Keratinocyte (primary cell): ENCODE measurements at regions not wholly inside any gene's neighbourhood (a gene's known extent, or its start where the extent isn't known, plus 50 kb on each side); places are given as distances from the start of the nearest gene placed in this dataset.

Experiments used
- DNase-seq: peaks from one replicate; pipeline ENCODE4 v3.0.0-alpha.2; 2011; ENCODE audit warnings: low read depth, missing footprints, low spot score
- FAIRE-seq: peaks from 2 replicates; lab custom pipeline; 2011; peaks lifted over from hg19 to GRCh38; lab: Jason Lieb, UNC
- H2AFZ ChIP-seq: 2 replicates; pipeline ENCODE4 v1.6.0; 2012; ENCODE audit warnings: low read length, control low read depth, inconsistent platforms; ENCODE audit not compliant: control insufficient read depth
- H3K27ac ChIP-seq: 2 replicates; pipeline ENCODE4 v1.5.1; 2011; ENCODE audit warnings: low read length; ENCODE audit not compliant: control insufficient read depth, insufficient read depth
- H3K27me3 ChIP-seq: 3 replicates; pipeline ENCODE4 v1.6.0; 2011; ENCODE audit warnings: low read length; ENCODE audit not compliant: control insufficient read depth, insufficient read depth; ENCODE audit errors: extremely low read depth
- H3K36me3 ChIP-seq, 2 experiments: 2 replicates in 1 of 2; 3 replicates in 1 of 2; pipeline ENCODE4 v1.5.1; 2011; ENCODE audit warnings: low read length in 2 of 2, mild to moderate bottlenecking in 1 of 2; ENCODE audit not compliant: control insufficient read depth in 2 of 2, insufficient read depth in 2 of 2; ENCODE audit errors: extremely low read depth in 1 of 2
- H3K4me1 ChIP-seq: 3 replicates; pipeline ENCODE4 v1.5.1; 2011; ENCODE audit warnings: low read length; ENCODE audit not compliant: control insufficient read depth, insufficient read depth; ENCODE audit errors: extremely low read depth
- H3K4me2 ChIP-seq: 3 replicates; pipeline ENCODE4 v1.6.0; 2011; ENCODE audit warnings: low read depth, low read length; ENCODE audit not compliant: control insufficient read depth, insufficient read depth; ENCODE audit errors: extremely low read depth
- H3K4me3 ChIP-seq, 3 experiments: fragments of 200-600 bp in 1 of 3; sonication (generic) in 1 of 3; 2 replicates in 2 of 3; 3 replicates in 1 of 3; pipeline ENCODE4 v1.5.1; 2011 to 2016; ENCODE audit warnings: low read length in 3 of 3, mild to moderate bottlenecking in 3 of 3, control low read depth in 2 of 3, inconsistent platforms in 1 of 3, low read depth in 1 of 3, mixed read lengths in 1 of 3, mixed run types in 1 of 3, moderate library complexity in 1 of 3; ENCODE audit not compliant: control insufficient read depth in 2 of 3, insufficient read depth in 2 of 3; ENCODE audit errors: extremely low read depth in 1 of 3
- H3K79me2 ChIP-seq: 2 replicates; pipeline ENCODE4 v1.6.0; 2012; ENCODE audit warnings: low read length; ENCODE audit not compliant: control insufficient read depth, insufficient read depth
- H3K9ac ChIP-seq: 3 replicates; pipeline ENCODE4 v1.6.0; 2011; ENCODE audit warnings: low read length; ENCODE audit not compliant: control insufficient read depth, insufficient read depth; ENCODE audit errors: extremely low read depth
- H3K9me1 ChIP-seq: 3 replicates; pipeline ENCODE4 v1.6.0; 2011; ENCODE audit warnings: low read length; ENCODE audit not compliant: control insufficient read depth, insufficient read depth; ENCODE audit errors: extremely low read depth
- H3K9me3 ChIP-seq: 2 replicates; pipeline ENCODE4 v1.5.1; 2012; ENCODE audit warnings: low read depth, low read length; ENCODE audit not compliant: control insufficient read depth
- H4K20me1 ChIP-seq: 3 replicates; pipeline ENCODE4 v1.6.0; 2011; ENCODE audit warnings: low read length; ENCODE audit not compliant: control insufficient read depth, insufficient read depth; ENCODE audit errors: extremely low read depth
- EZH2 ChIP-seq: IDR thresholded peaks from one replicate; pipeline ENCODE4 v1.6.1; 2012; ENCODE audit warnings: inconsistent platforms, mild to moderate bottlenecking, low read length, moderate library complexity
- dilution Hi-C: fragments of 300-500 bp; cut with MboI; formaldehyde crosslinking; loops from one replicate; pipeline ENCODE4 v1.7.0; 2020; ENCODE audit warnings: low sequenced_read_pairs; ENCODE audit not compliant: extremely low pct_ligation_motif_present
- TF ChIP-seq, protein P1 (sequence below), 3 experiments: IDR thresholded peaks in 1 of 3; conservative IDR thresholded peaks in 1 of 3; optimal IDR thresholded peaks in 1 of 3; 2 replicates in 2 of 3; 3 replicates in 1 of 3; pipeline versions ENCODE3 to v1.5.1; 2011; ENCODE audit warnings: low read length in 3 of 3, mild to moderate bottlenecking in 3 of 3, moderate library complexity in 2 of 3, control low read depth in 1 of 3, inconsistent platforms in 1 of 3; ENCODE audit not compliant: insufficient read depth in 2 of 3; ENCODE audit errors: extremely low read depth in 1 of 3

DNA sequence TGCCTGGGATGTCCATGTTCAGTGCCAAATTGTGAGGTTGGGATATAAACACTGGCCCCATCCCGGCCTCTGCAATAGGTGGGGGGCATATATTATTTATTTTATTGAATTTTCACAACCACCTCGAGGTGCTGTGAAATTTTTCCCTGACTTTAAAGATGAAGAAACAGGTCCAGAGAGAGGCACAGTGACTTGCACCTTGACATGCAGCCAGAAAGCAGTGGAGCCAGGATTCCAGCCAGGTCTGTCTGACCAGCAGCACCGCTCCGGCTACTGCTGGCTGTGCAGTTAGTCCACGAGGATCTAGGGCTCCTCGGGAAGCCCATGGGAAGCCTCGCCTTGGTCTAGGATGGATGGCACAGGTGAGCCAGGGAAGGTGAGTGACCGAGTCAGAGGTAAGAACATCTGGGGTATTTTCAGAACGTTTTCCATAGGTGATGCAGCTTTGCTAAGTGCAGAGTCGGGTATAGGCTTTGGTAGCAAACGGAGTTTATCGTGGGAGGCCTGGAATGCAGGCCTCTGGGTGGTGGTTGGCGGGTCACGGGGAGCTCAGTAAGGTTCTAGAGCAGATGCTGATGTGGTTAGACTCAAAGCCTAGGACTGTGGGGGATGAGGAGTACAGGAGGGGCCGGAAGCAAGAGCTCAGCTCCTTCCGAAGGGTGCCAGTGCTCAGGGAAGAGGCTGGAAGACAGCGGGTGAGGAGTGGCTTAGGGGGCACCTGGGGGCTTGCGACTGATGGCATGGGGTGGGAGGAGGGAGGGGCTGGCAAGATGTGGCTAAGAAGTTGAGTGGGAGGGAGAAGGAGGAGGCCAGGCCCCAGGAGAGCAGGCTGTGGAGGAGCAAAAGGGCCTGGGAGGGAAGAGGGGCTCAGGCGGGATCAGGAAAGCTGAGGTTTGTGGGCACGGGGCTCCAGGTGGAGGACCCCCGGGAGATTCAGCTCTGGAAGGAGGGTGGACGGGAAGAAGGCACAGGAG, 107.7 kb upstream of the LRPAP1 start:
- Histone ChIP-seq H4K20me1 (no peaks in the 10 kb centered on the region), H3K27me3 (no peaks in the 10 kb centered on the region), H3K36me3 (no peaks in the 10 kb centered on the region), H3K4me2 (no peak overlapping the region), H3K27ac (no peak overlapping the region), H3K9ac (no peak overlapping the region), H3K9me1 (no peaks in the 10 kb centered on the region), H3K4me3 (no peak overlapping the region), H3K4me1 (no peaks in the 10 kb centered on the region), H3K9me3 (no peaks in the 10 kb centered on the region), H3K79me2 (no peaks in the 10 kb centered on the region), H2AFZ (no peak overlapping the region)
- no peak for FAIRE-seq
- TF ChIP-seq, protein P1, sequence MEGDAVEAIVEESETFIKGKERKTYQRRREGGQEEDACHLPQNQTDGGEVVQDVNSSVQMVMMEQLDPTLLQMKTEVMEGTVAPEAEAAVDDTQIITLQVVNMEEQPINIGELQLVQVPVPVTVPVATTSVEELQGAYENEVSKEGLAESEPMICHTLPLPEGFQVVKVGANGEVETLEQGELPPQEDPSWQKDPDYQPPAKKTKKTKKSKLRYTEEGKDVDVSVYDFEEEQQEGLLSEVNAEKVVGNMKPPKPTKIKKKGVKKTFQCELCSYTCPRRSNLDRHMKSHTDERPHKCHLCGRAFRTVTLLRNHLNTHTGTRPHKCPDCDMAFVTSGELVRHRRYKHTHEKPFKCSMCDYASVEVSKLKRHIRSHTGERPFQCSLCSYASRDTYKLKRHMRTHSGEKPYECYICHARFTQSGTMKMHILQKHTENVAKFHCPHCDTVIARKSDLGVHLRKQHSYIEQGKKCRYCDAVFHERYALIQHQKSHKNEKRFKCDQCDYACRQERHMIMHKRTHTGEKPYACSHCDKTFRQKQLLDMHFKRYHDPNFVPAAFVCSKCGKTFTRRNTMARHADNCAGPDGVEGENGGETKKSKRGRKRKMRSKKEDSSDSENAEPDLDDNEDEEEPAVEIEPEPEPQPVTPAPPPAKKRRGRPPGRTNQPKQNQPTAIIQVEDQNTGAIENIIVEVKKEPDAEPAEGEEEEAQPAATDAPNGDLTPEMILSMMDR (optimal IDR thresholded peaks at IDR 0.05 in 1 of 3, IDR thresholded peaks at IDR 0.05 in 1 of 3, conservative IDR thresholded peaks at IDR 0.05 in 1 of 3; ENCODE audit: extremely low read depth in 1 of 3, insufficient read depth in 2 of 3, low read length in 3 of 3) = no peak
- TF ChIP-seq EZH2 = no peak
- dilution Hi-C loops = no loop called here
- DNase-seq = no peak

DNA sequence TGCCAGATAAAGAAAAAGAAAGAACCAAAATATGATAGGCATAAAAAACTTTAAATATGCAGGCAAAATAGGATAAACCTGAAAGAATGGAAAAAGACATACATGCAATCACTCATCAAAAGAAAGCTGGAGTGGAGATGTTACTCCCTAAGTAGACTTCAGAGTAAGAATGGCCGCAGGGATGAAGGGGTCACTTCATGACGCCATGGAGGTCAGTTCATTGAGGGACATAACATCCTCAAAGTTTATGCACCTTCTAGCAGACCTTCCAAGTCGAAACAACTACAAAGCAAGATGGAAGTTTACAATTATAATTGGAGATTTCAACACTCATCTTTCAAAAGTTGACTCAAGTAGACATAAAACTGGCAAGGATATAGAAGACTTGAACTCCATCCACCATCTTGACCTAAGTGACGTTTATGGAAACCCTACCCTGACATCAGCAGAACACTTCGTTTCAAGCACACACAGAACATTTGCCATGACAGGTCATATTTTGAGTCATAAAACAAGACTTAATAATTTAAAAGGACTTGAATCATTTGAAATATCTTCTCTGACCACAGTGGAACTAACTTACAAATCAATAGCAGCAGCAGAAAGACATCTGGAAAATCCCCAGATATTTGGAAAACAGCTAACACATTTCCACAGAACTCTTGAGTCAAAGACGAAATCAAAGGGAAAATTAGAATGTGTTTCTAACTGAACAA, 106.0 kb upstream of the LRPAP1 start:
- FAIRE-seq = no peak
- no peaks in the 10 kb centered on the region for H3K9me1 ChIP-seq
- no peaks in the 10 kb centered on the region for H4K20me1 ChIP-seq
- H3K27me3 ChIP-seq = no peaks in the 10 kb centered on the region
- no peaks in the 10 kb centered on the region for H3K4me1 ChIP-seq
- H3K9me3 ChIP-seq = no peaks in the 10 kb centered on the region
- no peak for TF ChIP-seq EZH2
- TF ChIP-seq, protein P1 (optimal IDR thresholded peaks at IDR 0.05 in 1 of 3, IDR thresholded peaks at IDR 0.05 in 1 of 3, conservative IDR thresholded peaks at IDR 0.05 in 1 of 3; ENCODE audit: extremely low read depth in 1 of 3, insufficient read depth in 2 of 3, low read length in 3 of 3) = no peak
- H3K27ac ChIP-seq = no peak overlapping the region
- no peak overlapping the region for H3K9ac ChIP-seq
- no peak overlapping the region for H2AFZ ChIP-seq
- no peaks in the 10 kb centered on the region for H3K36me3 ChIP-seq
- DNase-seq = no peak
- no peaks in the 10 kb centered on the region for H3K79me2 ChIP-seq
- dilution Hi-C loops = no loop called here
- H3K4me2 ChIP-seq = no peak overlapping the region
- no peak overlapping the region for H3K4me3 ChIP-seq
